HG03558 (cell line): ENCODE measurements at regions not wholly inside any gene's neighbourhood (a gene's known extent, or its start where the extent isn't known, plus 50 kb on each side); places are given as distances from the start of the nearest gene placed in this dataset.

ENCODE experiments used
- ATAC-seq: cut with Tn5 transposase; IDR thresholded peaks from one replicate; pipeline ENCODE4 v1.9.1; 2021; ENCODE audit warnings: moderate number of reproducible peaks; ENCODE audit not compliant: unreplicated experiment; ENCODE audit errors: extremely low read depth

GRCh38 chr4:159497936-159498335 is 395.1 kb downstream of the RAPGEF2 start:
- no peak for ATAC-seq

- ATAC-seq, result no peak
Measured at GRCh38 chr4:159498446-159499115, 395.7 kb downstream of the RAPGEF2 start.

- no peak for ATAC-seq
Measured at GRCh38 chr4:159500861-159501260, 398.0 kb downstream of the RAPGEF2 start.

GRCh38 chr4:159503236-159504008 is 400.5 kb downstream of the RAPGEF2 start:
- no peak for ATAC-seq

- no peak for ATAC-seq
Measured at GRCh38 chr4:159504684-159505083, 401.8 kb downstream of the RAPGEF2 start.

GRCh38 chr4:159505266-159505975 is 402.5 kb downstream of the RAPGEF2 start:
- ATAC-seq, result no peak

GRCh38 chr4:159506801-159507517 is 404.1 kb downstream of the RAPGEF2 start:
- no peak for ATAC-seq

- no peak for ATAC-seq
Measured at GRCh38 chr4:159508917-159509500, 406.1 kb downstream of the RAPGEF2 start.

- no peak for ATAC-seq
Measured at GRCh38 chr4:159512348-159512747, 409.5 kb downstream of the RAPGEF2 start.

- ATAC-seq, result no peak
Measured at GRCh38 chr4:159515314-159516025, 412.6 kb downstream of the RAPGEF2 start.

GRCh38 chr4:159516556-159517140 is 413.8 kb downstream of the RAPGEF2 start:
- no peak for ATAC-seq

- ATAC-seq, result no peak
Measured at GRCh38 chr4:159520074-159520473, 417.2 kb downstream of the RAPGEF2 start.

- ATAC-seq, result no peak
Measured at GRCh38 chr4:159526172-159526571, 423.3 kb downstream of the RAPGEF2 start.

- no peak for ATAC-seq
Measured at GRCh38 chr4:159534655-159535054, 431.8 kb downstream of the RAPGEF2 start.

GRCh38 chr4:159538556-159538955 is 435.7 kb downstream of the RAPGEF2 start:
- no peak for ATAC-seq

GRCh38 chr4:159540038-159540437 is 437.2 kb downstream of the RAPGEF2 start:
- ATAC-seq, result no peak

- ATAC-seq, result no peak
Measured at GRCh38 chr4:159540501-159540900, 437.6 kb downstream of the RAPGEF2 start.

- ATAC-seq, result no peak
Measured at GRCh38 chr4:159541143-159541542, 438.3 kb downstream of the RAPGEF2 start.

- ATAC-seq, result no peak
Measured at GRCh38 chr4:159542296-159542695, 439.4 kb downstream of the RAPGEF2 start.
